Body of pancreas (tissue), 4 donors: ENCODE measurements at regions not wholly inside any gene's neighbourhood (a gene's known extent, or its start where the extent isn't known, plus 50 kb on each side); places are given as distances from the start of the nearest gene placed in this dataset.

Experiments used
- CTCF ChIP-seq, 7 experiments: fragments of 450-650 bp in 4 of 7; fragments of 200-600 bp in 3 of 7; sonication (generic) in 3 of 7; IDR thresholded peaks; one replicate each; pipeline ENCODE4 v1.5.1; 2016 to 2019; ENCODE audit warnings: antibody characterized with exemption in 7 of 7
- POLR2A ChIP-seq, 3 donors: fragments of 450-650 bp; IDR thresholded peaks; one replicate each; pipeline ENCODE4 v1.6.1; 2016; ENCODE audit warnings: antibody characterized with exemption in 3 of 3, mild to moderate bottlenecking in 2 of 3

GRCh38 chr13:88526853-88527215 is 855.7 kb downstream of the SLITRK5 start:
- TF ChIP-seq CTCF (IDR thresholded peaks at IDR 0.05) (no peak), POLR2A (IDR thresholded peaks at IDR 0.05) (no peak)
